ENCODE measurements at regions not wholly inside any gene's neighbourhood (a gene's known extent, or its start where the extent isn't known, plus 50 kb on each side); places are given as distances from the start of the nearest gene placed in this dataset.

DNA sequence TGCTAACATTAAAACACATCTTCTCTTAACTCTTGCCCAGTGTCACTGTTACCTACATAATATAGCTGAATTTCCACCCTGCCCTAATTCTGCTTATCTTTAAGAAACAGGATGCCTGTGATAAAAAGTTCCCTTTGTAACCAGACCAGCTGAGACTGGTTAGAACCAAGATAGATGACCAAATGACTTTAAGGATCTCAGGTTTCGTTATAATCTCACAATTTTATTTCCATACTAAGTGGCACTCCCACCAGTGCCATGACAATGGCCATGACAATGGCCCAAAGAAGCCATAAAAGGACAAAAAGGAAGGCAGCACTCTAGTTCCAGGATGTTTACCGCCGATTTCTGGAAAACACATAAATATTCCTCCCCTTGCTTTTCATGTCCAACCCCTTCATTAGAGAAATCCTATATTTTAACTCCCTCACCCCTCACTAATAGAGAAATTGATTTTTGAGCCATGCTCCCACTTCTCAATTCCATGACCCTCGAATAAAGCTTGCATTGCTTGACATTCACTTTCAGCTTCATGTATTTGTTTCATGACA, 126.1 kb downstream of the ELAPOR2 start:
- no peak for TF ChIP-seq CTCF (IDR thresholded peaks at IDR 0.05)
- Histone ChIP-seq H3K4me1 (peaks cover 0 to 5% of the 10 kb centered on the region in 2 donors), H3K9me3 (no peaks in the 10 kb centered on the region), H3K36me3 (no peaks in the 10 kb centered on the region), H3K4me3 (no peak overlapping the region), H3K27me3 (no peaks in the 10 kb centered on the region), H3K27ac (no peak overlapping the region)
- no peak for DNase-seq (ENCODE audit: low spot score)

DNA sequence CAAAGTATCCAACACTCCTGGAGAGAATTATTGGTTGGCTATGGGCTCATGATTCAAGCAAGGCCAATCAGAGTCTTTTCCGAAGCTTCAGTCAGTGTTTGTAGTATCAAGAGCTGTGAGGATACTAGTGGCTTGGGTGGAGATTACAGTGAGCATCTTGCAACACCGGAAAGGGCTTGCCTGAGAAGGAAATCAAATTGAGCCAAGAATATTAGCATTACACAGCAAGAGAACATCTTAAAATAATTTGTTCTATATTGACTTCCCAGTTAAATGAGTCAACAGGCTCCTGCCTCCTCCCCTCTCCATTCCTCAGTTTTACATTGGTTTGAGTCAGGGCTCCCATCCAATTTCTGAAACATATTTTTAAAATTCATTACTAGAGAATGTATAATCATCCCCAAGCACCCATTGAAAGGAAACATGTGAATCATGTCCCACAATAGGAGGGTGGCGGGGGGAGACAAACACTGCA, 127.4 kb downstream of the ELAPOR2 start:
- Histone ChIP-seq H3K36me3 (no peaks in the 10 kb centered on the region), H3K27me3 (no peaks in the 10 kb centered on the region), H3K4me1 (peaks cover 0 to 5% of the 10 kb centered on the region in 2 donors), H3K9me3 (no peaks in the 10 kb centered on the region), H3K27ac (peak overlapping the region; percentile 28 to 57), H3K4me3 (no peak overlapping the region)
- DNase-seq (ENCODE audit: low spot score) = no peak
- TF ChIP-seq CTCF (IDR thresholded peaks at IDR 0.05) = no peak

- H3K4me1 ChIP-seq = peaks cover 0 to 5% of the 10 kb centered on the region in 2 donors
- no peaks in the 10 kb centered on the region for H3K9me3 ChIP-seq
- peak overlapping the region in 1 of 2 donors; percentile 57 for H3K27ac ChIP-seq
- no peak for DNase-seq (ENCODE audit: low spot score)
- TF ChIP-seq CTCF (IDR thresholded peaks at IDR 0.05) = no peak
- H3K36me3 ChIP-seq = no peaks in the 10 kb centered on the region
- H3K4me3 ChIP-seq = no peak overlapping the region
- no peaks in the 10 kb centered on the region for H3K27me3 ChIP-seq
Observed at GRCh38 chr7:86931439-86931838, 128.0 kb downstream of the ELAPOR2 start.

- DNase-seq (ENCODE audit: low spot score) = no peak
- H3K9me3 ChIP-seq = no peaks in the 10 kb centered on the region
- no peaks in the 10 kb centered on the region for H3K36me3 ChIP-seq
- no peak for TF ChIP-seq CTCF (IDR thresholded peaks at IDR 0.05)
- no peaks in the 10 kb centered on the region for H3K27me3 ChIP-seq
- H3K4me1 ChIP-seq = peaks cover 0 to 5% of the 10 kb centered on the region in 2 donors
- no peak overlapping the region for H3K27ac ChIP-seq
- no peak overlapping the region for H3K4me3 ChIP-seq
Observed at GRCh38 chr7:86930554-86931307, 128.7 kb downstream of the ELAPOR2 start.

DNA sequence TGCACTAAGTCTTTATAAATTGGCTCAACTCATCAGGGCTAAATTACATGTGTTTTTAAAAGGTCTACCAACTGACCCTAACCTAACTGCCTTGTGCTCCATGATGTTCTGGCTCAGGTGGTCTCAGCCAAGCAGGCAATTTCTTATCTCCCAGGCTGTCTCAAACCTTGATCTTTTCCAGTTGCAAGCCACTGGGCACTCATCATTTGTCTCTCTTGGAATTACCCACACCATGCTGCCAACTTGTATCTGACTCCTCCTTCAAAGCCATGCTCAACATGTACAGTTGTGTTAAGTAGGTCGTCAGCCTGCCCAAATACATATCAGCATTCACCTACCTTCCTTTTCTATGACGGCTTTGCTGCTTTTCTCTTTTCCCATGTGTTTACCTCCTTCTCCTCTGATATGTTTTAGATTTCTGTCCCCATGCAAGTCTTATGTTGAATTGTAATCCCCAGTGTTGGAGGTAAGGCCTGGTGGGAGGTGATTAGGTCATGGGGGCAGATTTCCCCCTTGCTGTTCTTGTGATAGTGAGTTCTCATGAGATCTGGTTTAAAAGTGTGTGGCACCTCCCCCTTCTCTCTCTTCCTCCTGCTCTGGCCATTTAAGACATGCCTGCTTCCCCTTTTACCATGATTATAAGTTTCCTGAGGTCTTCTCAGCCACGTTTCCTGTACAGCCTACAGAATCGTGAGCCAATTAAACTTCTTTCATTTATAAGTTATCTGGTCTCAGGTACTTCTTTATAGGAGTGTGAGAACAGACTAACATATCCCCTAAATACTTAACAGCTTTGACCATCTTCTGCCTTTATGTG, 130.0 kb downstream of the ELAPOR2 start:
- H3K4me3 ChIP-seq = no peak overlapping the region
- no peaks in the 10 kb centered on the region for H3K9me3 ChIP-seq
- no peak for DNase-seq (ENCODE audit: low spot score)
- H3K27me3 ChIP-seq = no peaks in the 10 kb centered on the region
- no peak for TF ChIP-seq CTCF (IDR thresholded peaks at IDR 0.05)
- H3K4me1 ChIP-seq = peaks cover 0 to 5% of the 10 kb centered on the region in 2 donors
- H3K27ac ChIP-seq = no peak overlapping the region
- H3K36me3 ChIP-seq = no peaks in the 10 kb centered on the region
